ENCODE measurements at regions not wholly inside any gene's neighbourhood (a gene's known extent, or its start where the extent isn't known, plus 50 kb on each side); places are given as distances from the start of the nearest gene placed in this dataset.

- no peak overlapping the region for H3K23ac ChIP-seq (ENCODE audit: low read depth, low read length)
- no peaks in the 10 kb centered on the region for H4K20me1 ChIP-seq (ENCODE audit: insufficient read depth, low read length)
- intact Hi-C loops (cut with micrococcal nuclease) (no loop called here), dilution Hi-C loops (cut with HindIII; ENCODE audit: low sequenced_read_pairs, unreplicated experiment) (no loop called here), in situ Hi-C loops (cut with MboI; ENCODE audit: low sequenced_read_pairs) (no loop called here)
- DNase-seq = no peak
- H3K4me2 ChIP-seq (ENCODE audit: low read depth, low read length) = no peak overlapping the region
- H3K4me1 ChIP-seq (ENCODE audit: control insufficient read depth, insufficient read depth, low read length) = no peaks in the 10 kb centered on the region
- H3K56ac ChIP-seq (ENCODE audit: extremely low read depth, insufficient read depth, low read length) = no peak overlapping the region
- no peak overlapping the region for H2AFZ ChIP-seq (replicated peaks; ENCODE audit: low read length, poor library complexity)
- no peaks in the 10 kb centered on the region for H3K9me3 ChIP-seq (ENCODE audit: control insufficient read depth, insufficient read depth, low read length)
- no peak overlapping the region for H3K14ac ChIP-seq (replicated peaks; ENCODE audit: low read depth, low read length)
- no peak overlapping the region for H3K18ac ChIP-seq (ENCODE audit: low read depth, low read length)
- H2BK5ac ChIP-seq (ENCODE audit: low read depth, low read length, poor library complexity, severe bottlenecking) = no peak overlapping the region
- TF ChIP-seq MAFK (IDR thresholded peaks at IDR 0.05; ENCODE audit: low read depth, low read length) (no peak), RFX5 (IDR thresholded peaks at IDR 0.05; ENCODE audit: low read depth, low read length) (no peak), RCOR1 (IDR thresholded peaks at IDR 0.05; ENCODE audit: insufficient replicate concordance, low read length) (no peak), SMC3 (IDR thresholded peaks at IDR 0.05; ENCODE audit: low read depth, low read length) (no peak), USF2 (IDR thresholded peaks at IDR 0.05; ENCODE audit: low read depth, low read length) (no peak), FOS (IDR thresholded peaks at IDR 0.05; ENCODE audit: low read depth, low read length) (no peak), POLR2A (IDR thresholded peaks at IDR 0.05; ENCODE audit: low read depth, low read length) (no peak), MXI1 (IDR thresholded peaks at IDR 0.05; ENCODE audit: borderline replicate concordance, low read depth, low read length) (no peak), BHLHE40 (IDR thresholded peaks at IDR 0.05; ENCODE audit: low read depth, low read length) (no peak), CEBPB (IDR thresholded peaks at IDR 0.05; ENCODE audit: low read depth, low read length) (no peak), MAZ (IDR thresholded peaks at IDR 0.05; ENCODE audit: borderline replicate concordance, low read depth, low read length) (no peak), CHD1 (IDR thresholded peaks at IDR 0.05; ENCODE audit: low read depth, low read length) (no peak), NFE2L2 (IDR thresholded peaks at IDR 0.05; ENCODE audit: low read depth, low read length) (no peak), RAD21 (IDR thresholded peaks at IDR 0.05; ENCODE audit: low read length) (no peak)
- TF ChIP-seq, protein P1, sequence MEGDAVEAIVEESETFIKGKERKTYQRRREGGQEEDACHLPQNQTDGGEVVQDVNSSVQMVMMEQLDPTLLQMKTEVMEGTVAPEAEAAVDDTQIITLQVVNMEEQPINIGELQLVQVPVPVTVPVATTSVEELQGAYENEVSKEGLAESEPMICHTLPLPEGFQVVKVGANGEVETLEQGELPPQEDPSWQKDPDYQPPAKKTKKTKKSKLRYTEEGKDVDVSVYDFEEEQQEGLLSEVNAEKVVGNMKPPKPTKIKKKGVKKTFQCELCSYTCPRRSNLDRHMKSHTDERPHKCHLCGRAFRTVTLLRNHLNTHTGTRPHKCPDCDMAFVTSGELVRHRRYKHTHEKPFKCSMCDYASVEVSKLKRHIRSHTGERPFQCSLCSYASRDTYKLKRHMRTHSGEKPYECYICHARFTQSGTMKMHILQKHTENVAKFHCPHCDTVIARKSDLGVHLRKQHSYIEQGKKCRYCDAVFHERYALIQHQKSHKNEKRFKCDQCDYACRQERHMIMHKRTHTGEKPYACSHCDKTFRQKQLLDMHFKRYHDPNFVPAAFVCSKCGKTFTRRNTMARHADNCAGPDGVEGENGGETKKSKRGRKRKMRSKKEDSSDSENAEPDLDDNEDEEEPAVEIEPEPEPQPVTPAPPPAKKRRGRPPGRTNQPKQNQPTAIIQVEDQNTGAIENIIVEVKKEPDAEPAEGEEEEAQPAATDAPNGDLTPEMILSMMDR (conservative IDR thresholded peaks at IDR 0.05; ENCODE audit: low read depth, low read length) = no peak
- TF ChIP-seq, protein P2, sequence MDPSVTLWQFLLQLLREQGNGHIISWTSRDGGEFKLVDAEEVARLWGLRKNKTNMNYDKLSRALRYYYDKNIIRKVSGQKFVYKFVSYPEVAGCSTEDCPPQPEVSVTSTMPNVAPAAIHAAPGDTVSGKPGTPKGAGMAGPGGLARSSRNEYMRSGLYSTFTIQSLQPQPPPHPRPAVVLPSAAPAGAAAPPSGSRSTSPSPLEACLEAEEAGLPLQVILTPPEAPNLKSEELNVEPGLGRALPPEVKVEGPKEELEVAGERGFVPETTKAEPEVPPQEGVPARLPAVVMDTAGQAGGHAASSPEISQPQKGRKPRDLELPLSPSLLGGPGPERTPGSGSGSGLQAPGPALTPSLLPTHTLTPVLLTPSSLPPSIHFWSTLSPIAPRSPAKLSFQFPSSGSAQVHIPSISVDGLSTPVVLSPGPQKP (IDR thresholded peaks at IDR 0.05; ENCODE audit: borderline replicate concordance, low read depth, low read length) = no peak
- no peak overlapping the region for H3K9ac ChIP-seq (ENCODE audit: low read depth, low read length)
- no peak for ATAC-seq (ENCODE audit: low read depth)
- no peak overlapping the region for H2BK120ac ChIP-seq (ENCODE audit: low read depth, low read length)
- H3K27ac ChIP-seq (ENCODE audit: insufficient read depth, low read length) = no peak overlapping the region
- H4K91ac ChIP-seq (ENCODE audit: insufficient read depth, low read depth, low read length) = no peak overlapping the region
- H2AK5ac ChIP-seq (ENCODE audit: low read depth, low read length) = no peak overlapping the region
- H3K9me1 ChIP-seq (ENCODE audit: insufficient read depth, low read length) = no peaks in the 10 kb centered on the region
- WGBS, 2 experiments (ENCODE audit: extremely low coverage in 2 of 2, insufficient read length in 1 of 2) = 40% methylated on average over 1 of the region's 2 CpGs; no CpG with 5 or more reads in 1 of the 2 experiments
- H3K79me1 ChIP-seq (ENCODE audit: low read depth in 1 of 2, low read length in 2 of 2) = no peaks in the 10 kb centered on the region
- no peak overlapping the region for H3K4ac ChIP-seq (ENCODE audit: low read depth, low read length)
- H3K4me3 ChIP-seq (ENCODE audit: insufficient read depth, low read depth, low read length) = no peak overlapping the region
- no peak overlapping the region for H4K5ac ChIP-seq (ENCODE audit: low read depth, low read length)
- POLR2A ChIA-PET (ENCODE audit: unreplicated experiment) = no interaction called here
- BruUV-seq (replicated peaks) = no TSS peak
- CTCF ChIA-PET = no interaction called here
- no peak overlapping the region for H2BK15ac ChIP-seq (ENCODE audit: low read depth, low read length)
- H2AK9ac ChIP-seq (replicated peaks; ENCODE audit: low read depth, low read length, poor library complexity) = no peak overlapping the region
- no peak overlapping the region for H2BK20ac ChIP-seq (ENCODE audit: low read depth, low read length)
- no peaks in the 10 kb centered on the region for H3K27me3 ChIP-seq (ENCODE audit: control insufficient read depth, insufficient read depth, low read length)
- H3K36me3 ChIP-seq (ENCODE audit: control insufficient read depth, insufficient read depth, low read length) = no peaks in the 10 kb centered on the region
- H4K8ac ChIP-seq (ENCODE audit: low read depth in 2 of 2, low read length in 2 of 2) = no peak overlapping the region
Measured at GRCh38 chr4:178385481-178385880, 943.2 kb upstream of the AGA start.

Data from IMR-90 (cell line).